Lower lobe of right lung (tissue), 2 donors: ENCODE measurements at regions not wholly inside any gene's neighbourhood (a gene's known extent, or its start where the extent isn't known, plus 50 kb on each side); places are given as distances from the start of the nearest gene placed in this dataset.
"Not testable (repeated sequence)": the region's sequence is repeated elsewhere in the genome, so short reads cannot be mapped to it uniquely, and the experiment has no call there.

Source experiments
- ATAC-seq, 2 donors: fragments of 200-7000 bp; cut with Tn5 transposase; one replicate each; pipeline ENCODE4 v1.9.1; 2020 to 2022; ENCODE audit warnings: mild to moderate bottlenecking in 2 of 2, moderate library complexity in 2 of 2
- DNase-seq: peaks from one replicate; pipeline ENCODE4 v3.0.0-alpha.2; 2020
- H3K27ac ChIP-seq: fragments of 200-600 bp; one replicate; pipeline ENCODE4 v1.8.0; 2022
- H3K27me3 ChIP-seq: fragments of 200-600 bp; one replicate; pipeline ENCODE4 v1.8.0; 2022; ENCODE audit warnings: low read depth
- H3K36me3 ChIP-seq: fragments of 200-600 bp; one replicate; pipeline ENCODE4 v1.8.0; 2022; ENCODE audit warnings: mild to moderate bottlenecking
- H3K4me1 ChIP-seq: fragments of 200-600 bp; one replicate; pipeline ENCODE4 v1.8.0; 2022
- H3K4me3 ChIP-seq: fragments of 200-600 bp; one replicate; pipeline ENCODE4 v1.8.0; 2022; ENCODE audit warnings: mild to moderate bottlenecking
- H3K9me3 ChIP-seq: fragments of 200-600 bp; one replicate; pipeline ENCODE4 v1.8.0; 2022
- intact Hi-C: fragments of 100-400 bp; cut with DNase I; formaldehyde crosslinking; loops from one replicate; pipeline ENCODE4 v1.11.0; 2022
- TF ChIP-seq, protein P1 (sequence below): fragments of 200-600 bp; IDR thresholded peaks from one replicate; pipeline ENCODE4 v1.8.0; 2022; ENCODE audit warnings: antibody characterized with exemption, mild to moderate bottlenecking
- donor health status: DM: no; HTN: yes; CAD: no; lungs with severe emphysema.

DNA sequence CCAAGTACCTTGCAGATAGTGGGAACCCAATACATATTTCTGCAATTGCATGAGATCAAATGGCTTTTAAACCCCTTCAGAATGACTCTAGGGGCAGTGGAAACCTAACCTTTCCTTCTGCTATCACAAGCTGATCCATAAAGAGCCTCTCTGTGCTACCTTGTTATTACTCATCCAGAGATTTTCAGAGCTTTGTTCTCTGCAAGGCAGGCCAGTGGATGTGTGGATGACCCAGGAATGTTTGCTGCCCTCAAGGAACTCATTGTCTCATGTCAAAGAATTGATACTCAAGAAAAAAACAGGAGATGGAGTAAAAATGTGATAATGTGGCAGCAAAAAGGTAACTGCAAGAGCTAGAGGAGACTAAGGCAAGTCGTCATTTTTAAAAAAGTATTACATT, 164.1 kb downstream of the HMHB1 start:
- ATAC-seq (no peak), DNase-seq (no peak)
- no peaks in the 10 kb centered on the region for H3K27me3 ChIP-seq
- H3K27ac ChIP-seq: no peak overlapping the region
- no peak overlapping the region for H3K4me3 ChIP-seq
- H3K4me1 ChIP-seq: no peaks in the 10 kb centered on the region
- TF ChIP-seq, protein P1, sequence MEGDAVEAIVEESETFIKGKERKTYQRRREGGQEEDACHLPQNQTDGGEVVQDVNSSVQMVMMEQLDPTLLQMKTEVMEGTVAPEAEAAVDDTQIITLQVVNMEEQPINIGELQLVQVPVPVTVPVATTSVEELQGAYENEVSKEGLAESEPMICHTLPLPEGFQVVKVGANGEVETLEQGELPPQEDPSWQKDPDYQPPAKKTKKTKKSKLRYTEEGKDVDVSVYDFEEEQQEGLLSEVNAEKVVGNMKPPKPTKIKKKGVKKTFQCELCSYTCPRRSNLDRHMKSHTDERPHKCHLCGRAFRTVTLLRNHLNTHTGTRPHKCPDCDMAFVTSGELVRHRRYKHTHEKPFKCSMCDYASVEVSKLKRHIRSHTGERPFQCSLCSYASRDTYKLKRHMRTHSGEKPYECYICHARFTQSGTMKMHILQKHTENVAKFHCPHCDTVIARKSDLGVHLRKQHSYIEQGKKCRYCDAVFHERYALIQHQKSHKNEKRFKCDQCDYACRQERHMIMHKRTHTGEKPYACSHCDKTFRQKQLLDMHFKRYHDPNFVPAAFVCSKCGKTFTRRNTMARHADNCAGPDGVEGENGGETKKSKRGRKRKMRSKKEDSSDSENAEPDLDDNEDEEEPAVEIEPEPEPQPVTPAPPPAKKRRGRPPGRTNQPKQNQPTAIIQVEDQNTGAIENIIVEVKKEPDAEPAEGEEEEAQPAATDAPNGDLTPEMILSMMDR: no peak
- H3K36me3 ChIP-seq: no peaks in the 10 kb centered on the region
- no peaks in the 10 kb centered on the region for H3K9me3 ChIP-seq
- intact Hi-C loops: no loop called here

DNA sequence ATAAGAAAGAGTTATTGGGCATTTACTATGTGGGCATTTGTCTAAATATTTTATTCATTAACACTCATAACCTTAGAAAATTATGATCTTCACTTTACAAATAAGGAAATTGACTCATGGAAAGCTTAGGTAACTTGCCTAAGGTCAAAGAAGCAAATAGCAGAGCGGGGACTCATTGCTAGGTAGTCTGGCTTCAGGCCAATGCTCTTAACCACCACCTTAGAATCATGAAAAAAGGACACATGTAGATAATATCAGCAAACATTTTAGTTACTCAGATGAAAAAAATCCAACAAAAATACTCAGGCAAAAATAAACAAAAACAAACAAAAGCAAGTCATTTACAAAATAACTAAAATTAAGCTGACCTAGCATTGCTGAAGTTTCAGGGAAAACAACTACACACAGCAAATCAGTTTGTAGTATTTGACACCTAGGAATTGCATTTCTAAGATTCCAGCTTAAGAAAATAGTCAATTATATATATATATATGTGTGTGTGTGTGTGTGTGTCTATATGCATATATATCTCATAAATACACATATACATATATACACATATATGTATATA, 166.0 kb downstream of the HMHB1 start:
- Histone ChIP-seq H3K27me3 (no peaks in the 10 kb centered on the region), H3K27ac (no peak overlapping the region), H3K4me3 (no peak overlapping the region), H3K4me1 (no peaks in the 10 kb centered on the region), H3K36me3 (no peaks in the 10 kb centered on the region), H3K9me3 (no peaks in the 10 kb centered on the region)
- ATAC-seq: no peak
- no peak for DNase-seq
- TF ChIP-seq, protein P1: no peak
- intact Hi-C loops: no loop called here

DNA sequence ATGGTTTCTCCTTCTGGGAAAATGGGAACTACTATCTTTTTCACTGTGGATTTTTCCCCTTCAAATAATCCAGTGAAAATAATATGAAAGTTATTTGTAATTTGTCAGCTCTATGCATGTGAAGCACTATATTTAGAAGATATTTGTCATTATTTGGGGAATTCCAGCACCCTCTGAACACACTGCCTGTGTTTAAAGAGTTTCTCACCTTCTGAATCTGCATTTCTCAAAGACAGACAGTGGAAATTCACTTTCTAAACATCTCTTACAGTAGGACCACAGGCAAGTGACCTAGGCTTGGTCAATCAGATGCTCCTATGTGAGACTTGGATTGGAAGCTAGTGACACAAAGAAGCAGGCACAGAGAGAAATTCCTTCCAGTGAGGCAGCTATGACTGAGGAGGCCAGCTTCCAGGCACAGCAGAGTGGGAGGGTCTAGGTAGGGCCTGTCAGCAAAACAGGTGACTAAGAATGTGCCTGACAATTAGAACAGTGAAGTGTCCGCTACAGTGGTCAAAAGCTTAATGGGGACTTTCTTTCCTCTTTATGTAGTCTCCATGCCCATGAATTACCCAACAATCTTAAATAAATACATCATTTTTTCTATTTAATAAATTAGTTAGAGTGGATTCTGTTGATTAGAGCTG, 167.2 kb downstream of the HMHB1 start:
- no peaks in the 10 kb centered on the region for H3K9me3 ChIP-seq
- no peak overlapping the region for H3K27ac ChIP-seq
- no peaks in the 10 kb centered on the region for H3K27me3 ChIP-seq
- intact Hi-C loops: no loop called here
- H3K4me3 ChIP-seq: no peak overlapping the region
- DNase-seq (no peak), ATAC-seq (no peak)
- H3K4me1 ChIP-seq: no peaks in the 10 kb centered on the region
- TF ChIP-seq, protein P1: no peak
- no peaks in the 10 kb centered on the region for H3K36me3 ChIP-seq

DNA sequence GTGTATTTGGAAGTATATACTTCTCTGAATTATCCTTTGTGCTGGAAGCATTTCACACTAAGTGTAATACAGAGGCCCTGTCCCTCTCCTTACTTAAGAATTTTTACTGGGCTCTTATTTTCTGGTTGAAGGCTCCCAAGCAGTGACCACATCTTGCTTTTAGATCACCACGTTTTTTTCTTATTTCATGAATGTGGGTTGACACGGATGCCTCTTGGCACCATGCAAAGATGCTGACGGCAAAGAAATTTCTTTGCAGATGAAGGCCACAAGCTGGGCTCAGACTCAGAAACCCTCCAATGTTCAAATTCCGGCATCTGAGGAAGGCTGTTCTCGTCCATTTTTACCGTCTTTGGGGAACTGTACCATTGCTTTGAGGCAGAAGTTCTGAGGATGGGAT, 168.5 kb downstream of the HMHB1 start:
- Histone ChIP-seq H3K4me1 (no peaks in the 10 kb centered on the region), H3K27me3 (no peaks in the 10 kb centered on the region), H3K36me3 (no peaks in the 10 kb centered on the region), H3K9me3 (no peaks in the 10 kb centered on the region), H3K27ac (no peak overlapping the region), H3K4me3 (no peak overlapping the region)
- TF ChIP-seq, protein P1: no peak
- intact Hi-C loops: no loop called here
- no peak for DNase-seq
- ATAC-seq: no peak

DNA sequence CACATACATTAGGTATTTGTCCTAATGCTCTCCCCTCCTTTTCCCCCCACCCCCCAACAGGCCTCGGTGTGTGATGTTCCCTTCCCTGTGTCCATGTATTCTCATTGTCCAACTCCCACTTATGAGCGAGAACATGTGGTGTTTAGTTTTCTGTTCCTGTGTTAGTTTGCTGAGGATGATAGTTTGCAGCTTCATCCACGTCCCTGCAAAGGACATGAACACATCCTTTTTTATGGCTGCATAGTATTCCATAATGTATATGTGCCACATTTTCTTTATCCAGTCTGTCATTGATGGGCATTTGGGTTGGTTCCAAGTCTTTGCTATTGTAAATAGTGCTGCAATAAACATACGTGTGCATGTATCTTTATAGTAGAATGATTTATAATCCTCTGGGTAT, 171.0 kb downstream of the HMHB1 start:
- H3K36me3 ChIP-seq, H3K9me3 ChIP-seq, H3K27me3 ChIP-seq, H3K27ac ChIP-seq, H3K4me1 ChIP-seq, H3K4me3 ChIP-seq, intact Hi-C loops, ATAC-seq, DNase-seq: not testable (repeated sequence)

DNA sequence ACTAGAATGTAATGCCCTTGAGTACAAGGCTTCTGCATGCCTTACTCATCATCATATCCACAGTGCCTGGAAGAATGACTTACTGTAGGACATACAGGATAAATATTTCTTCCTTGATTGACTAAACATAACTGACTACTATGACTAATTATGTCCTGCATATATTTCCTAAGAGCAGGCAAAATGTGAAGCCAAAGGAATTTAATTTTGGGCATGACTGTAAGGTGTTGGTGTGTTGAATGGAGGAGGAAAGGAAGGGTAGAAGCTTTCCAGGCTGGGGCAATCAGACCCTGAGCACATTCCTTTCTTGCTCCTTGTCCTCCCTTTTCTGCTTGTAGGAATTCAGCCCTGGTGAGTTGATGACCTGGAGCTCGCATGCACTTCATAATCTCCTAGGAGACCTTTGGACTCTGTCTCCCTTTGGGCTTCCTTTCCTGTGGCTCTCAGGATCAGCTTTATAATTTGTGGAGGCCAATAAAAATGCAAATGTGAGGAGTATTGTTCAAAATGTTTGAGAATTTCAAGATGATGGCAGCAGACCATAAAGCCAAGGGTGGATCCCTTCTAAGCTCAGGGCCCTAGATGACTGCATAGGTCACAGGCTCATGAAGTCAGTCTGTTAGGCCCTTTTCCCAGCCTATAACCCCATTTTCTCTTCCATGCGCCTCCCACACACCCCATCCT, 174.0 kb downstream of the HMHB1 start:
- intact Hi-C loops: no loop called here
- Histone ChIP-seq H3K27me3 (no peaks in the 10 kb centered on the region), H3K36me3 (no peaks in the 10 kb centered on the region), H3K9me3 (no peaks in the 10 kb centered on the region), H3K4me3 (no peak overlapping the region), H3K4me1 (no peaks in the 10 kb centered on the region), H3K27ac (no peak overlapping the region)
- DNase-seq (no peak), ATAC-seq (no peak)
- TF ChIP-seq, protein P1: no peak
